Psoas muscle (tissue), 7 donors: ENCODE measurements at regions not wholly inside any gene's neighbourhood (a gene's known extent, or its start where the extent isn't known, plus 50 kb on each side); places are given as distances from the start of the nearest gene placed in this dataset.

ENCODE experiments used
- ATAC-seq, 4 donors: fragments of 200-7000 bp; cut with Tn5 transposase; one replicate each; pipeline ENCODE4 v1.9.1; 2020; ENCODE audit warnings: moderate library complexity in 3 of 4, mild to moderate bottlenecking in 2 of 4
- DNase-seq, 2 donors: peaks; one replicate each; pipeline ENCODE4 v3.0.0-alpha.2; 2020
- H3K27ac ChIP-seq: fragments of 200-600 bp; one replicate; pipeline ENCODE4 v1.8.0; 2022
- H3K27me3 ChIP-seq, 3 donors: fragments of 200-600 bp in 1 of 3; one replicate each; pipeline versions ENCODE4 v1.6.1 to v1.8.0; 2013 to 2022; ENCODE audit warnings: low read length in 2 of 3, mild to moderate bottlenecking in 2 of 3, moderate library complexity in 1 of 3; ENCODE audit not compliant: insufficient read depth in 3 of 3
- H3K36me3 ChIP-seq, 2 donors: fragments of 200-600 bp in 1 of 2; one replicate each; pipeline versions ENCODE4 v1.6.1 to v1.8.0; 2013 to 2022; ENCODE audit warnings: low read depth in 1 of 2, mild to moderate bottlenecking in 1 of 2, moderate library complexity in 1 of 2; ENCODE audit not compliant: insufficient read depth in 1 of 2
- H3K4me1 ChIP-seq: fragments of 200-600 bp; one replicate; pipeline ENCODE4 v1.8.0; 2022
- H3K4me3 ChIP-seq: fragments of 200-600 bp; one replicate; pipeline ENCODE4 v1.8.0; 2022; ENCODE audit warnings: mild to moderate bottlenecking
- H3K9me3 ChIP-seq: fragments of 200-600 bp; one replicate; pipeline ENCODE4 v1.8.0; 2022
- WGBS, 3 donors: extraction: QIAGEN DNeasy Blood & Tissue Kit; methylation state at CpG; one replicate each; pipeline versions ENCODE4 v1.1.6 to v1.1.7; 2013; 5-methylcytosine and 5-hydroxymethylcytosine counted together
- intact Hi-C, 2 donors: fragments of 100-400 bp; cut with DNase I; formaldehyde crosslinking; loops; one replicate each; pipeline versions ENCODE4 v1.11.0 to v1.14.2; 2022
- TF ChIP-seq, protein P1 (sequence below): fragments of 200-600 bp; IDR thresholded peaks from one replicate; pipeline ENCODE4 v1.8.0; 2022; ENCODE audit warnings: antibody characterized with exemption
- donor health status: healthy with polysubstance abuse.
- donor health status: DM: no; HTN: no; CAD: no; lungs with moderate emphysema.
- donor health status: Bipolar disorder and iron deficiency.
- donor health status: healthy.
- donor health status: DM: yes; HTN: yes; CAD: no.
- donor health status: DM: no; HTN: no; CAD: no.
- donor health status: DM: yes; HTN: yes; CAD: no.

DNA sequence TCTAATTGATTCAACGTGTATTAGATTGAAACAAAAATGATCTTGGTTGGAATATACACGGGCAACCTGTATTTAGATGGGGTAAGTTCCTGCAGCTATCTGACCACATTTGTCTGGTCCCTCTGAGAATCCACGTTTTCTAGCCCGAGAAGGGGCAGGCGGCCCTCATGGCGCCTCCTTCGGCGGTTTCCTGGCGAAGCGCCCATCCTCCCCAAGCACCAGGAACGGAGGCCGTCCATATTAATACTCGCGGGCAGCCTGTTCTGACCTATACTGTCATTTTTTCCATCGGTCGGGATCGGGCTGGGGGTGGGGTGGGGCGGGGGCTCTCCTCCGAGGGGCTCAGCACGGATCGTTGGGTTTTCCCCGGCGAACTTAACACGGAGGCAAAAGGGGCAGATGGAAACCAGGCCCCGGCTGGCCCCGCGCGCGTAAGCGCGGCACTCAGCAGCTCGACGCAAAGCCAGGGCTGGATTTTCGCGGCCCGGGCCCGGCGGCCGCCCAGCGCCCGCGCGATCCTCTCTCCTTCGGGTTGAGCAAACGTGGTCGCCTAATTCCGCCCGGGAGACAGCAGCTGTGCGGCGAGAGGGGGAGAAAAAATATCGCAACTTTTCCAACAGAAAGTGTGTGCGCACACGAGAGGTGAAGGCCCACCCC lies 77.2 kb upstream of the BCOR start:
- Histone ChIP-seq H3K36me3 (no peaks in the 10 kb centered on the region), H3K4me3 (peak overlapping the region; percentile 70), H3K9me3 (no peaks in the 10 kb centered on the region), H3K4me1 (peaks cover 10% of the 10 kb centered on the region), H3K27ac (peak overlapping the region; percentile 86), H3K27me3 (peaks cover 0 to 72% (median 0%) of the 10 kb centered on the region in 3 donors)
- WGBS, 3 donors, result 1 to 3% (median 1%) methylated on average over 31 to 53 of the region's 53 CpGs
- intact Hi-C loops, result loop anchor here (5.0 to 10.0 kb wide), 3 partner anchors 87 to 360 kb away; no protein-coding TSS in a partner anchor
- TF ChIP-seq, protein P1, sequence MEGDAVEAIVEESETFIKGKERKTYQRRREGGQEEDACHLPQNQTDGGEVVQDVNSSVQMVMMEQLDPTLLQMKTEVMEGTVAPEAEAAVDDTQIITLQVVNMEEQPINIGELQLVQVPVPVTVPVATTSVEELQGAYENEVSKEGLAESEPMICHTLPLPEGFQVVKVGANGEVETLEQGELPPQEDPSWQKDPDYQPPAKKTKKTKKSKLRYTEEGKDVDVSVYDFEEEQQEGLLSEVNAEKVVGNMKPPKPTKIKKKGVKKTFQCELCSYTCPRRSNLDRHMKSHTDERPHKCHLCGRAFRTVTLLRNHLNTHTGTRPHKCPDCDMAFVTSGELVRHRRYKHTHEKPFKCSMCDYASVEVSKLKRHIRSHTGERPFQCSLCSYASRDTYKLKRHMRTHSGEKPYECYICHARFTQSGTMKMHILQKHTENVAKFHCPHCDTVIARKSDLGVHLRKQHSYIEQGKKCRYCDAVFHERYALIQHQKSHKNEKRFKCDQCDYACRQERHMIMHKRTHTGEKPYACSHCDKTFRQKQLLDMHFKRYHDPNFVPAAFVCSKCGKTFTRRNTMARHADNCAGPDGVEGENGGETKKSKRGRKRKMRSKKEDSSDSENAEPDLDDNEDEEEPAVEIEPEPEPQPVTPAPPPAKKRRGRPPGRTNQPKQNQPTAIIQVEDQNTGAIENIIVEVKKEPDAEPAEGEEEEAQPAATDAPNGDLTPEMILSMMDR, result no peak
- DNase-seq (peak; percentile 56 to 73), ATAC-seq (peak; percentile 39 to 52 (median 46))

DNA sequence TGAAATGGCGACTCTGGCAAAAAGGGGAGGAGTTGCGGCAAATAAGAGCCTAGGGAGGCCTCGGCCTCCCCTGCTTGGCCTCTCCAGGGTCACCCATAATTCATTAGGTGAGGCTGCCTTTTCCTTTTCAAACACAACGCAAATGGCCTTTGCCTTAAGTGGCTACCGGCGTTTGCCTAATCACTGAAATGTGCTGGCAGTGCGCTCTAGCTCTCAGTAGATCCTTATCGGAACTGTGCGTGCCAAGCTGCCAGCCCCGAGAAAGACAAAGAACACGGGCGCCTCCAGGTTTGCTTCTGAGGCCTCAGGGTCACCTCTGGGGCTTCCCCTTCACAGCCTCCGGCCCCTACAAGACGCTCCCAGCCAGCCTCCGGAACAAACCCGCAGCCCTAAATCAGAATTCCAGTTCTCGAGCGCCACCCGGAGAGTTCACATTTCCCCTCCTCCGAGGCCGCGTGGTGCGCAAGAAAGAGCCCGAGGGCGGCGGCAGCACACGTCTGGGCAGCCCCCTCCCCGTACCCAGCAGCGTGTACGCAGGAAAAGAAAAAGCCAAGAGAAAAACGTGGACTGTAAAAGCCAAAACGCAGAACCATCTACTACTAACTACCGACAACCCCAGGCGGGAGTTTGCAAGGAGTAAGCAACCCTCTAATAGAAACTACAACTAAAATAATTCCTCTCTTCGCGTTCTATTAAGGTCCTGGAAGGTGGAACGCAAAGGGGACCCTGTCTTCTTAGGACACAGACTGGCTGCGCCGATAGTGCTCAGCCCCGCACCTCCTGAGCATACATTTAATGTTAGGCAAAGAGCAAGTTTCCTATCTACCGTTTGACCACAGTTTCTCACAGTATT lies 76.5 kb upstream of the BCOR start:
- Histone ChIP-seq H3K36me3 (no peaks in the 10 kb centered on the region), H3K4me3 (peak overlapping the region; percentile 70), H3K27me3 (peaks cover 0 to 76% (median 0%) of the 10 kb centered on the region in 3 donors), H3K4me1 (peaks cover 11% of the 10 kb centered on the region), H3K9me3 (no peaks in the 10 kb centered on the region), H3K27ac (peak overlapping the region; percentile 86)
- DNase-seq (peak; percentile 35 to 56), ATAC-seq (peak in 1 of 4 donors; percentile 8)
- TF ChIP-seq, protein P1, result no peak
- 14 to 39% (median 26%) methylated on average over 35 to 41 of the region's 41 CpGs for WGBS, 3 donors
- intact Hi-C loops, result loop anchor here (5.0 to 10.0 kb wide), 3 partner anchors 88 to 359 kb away; no protein-coding TSS in a partner anchor

DNA sequence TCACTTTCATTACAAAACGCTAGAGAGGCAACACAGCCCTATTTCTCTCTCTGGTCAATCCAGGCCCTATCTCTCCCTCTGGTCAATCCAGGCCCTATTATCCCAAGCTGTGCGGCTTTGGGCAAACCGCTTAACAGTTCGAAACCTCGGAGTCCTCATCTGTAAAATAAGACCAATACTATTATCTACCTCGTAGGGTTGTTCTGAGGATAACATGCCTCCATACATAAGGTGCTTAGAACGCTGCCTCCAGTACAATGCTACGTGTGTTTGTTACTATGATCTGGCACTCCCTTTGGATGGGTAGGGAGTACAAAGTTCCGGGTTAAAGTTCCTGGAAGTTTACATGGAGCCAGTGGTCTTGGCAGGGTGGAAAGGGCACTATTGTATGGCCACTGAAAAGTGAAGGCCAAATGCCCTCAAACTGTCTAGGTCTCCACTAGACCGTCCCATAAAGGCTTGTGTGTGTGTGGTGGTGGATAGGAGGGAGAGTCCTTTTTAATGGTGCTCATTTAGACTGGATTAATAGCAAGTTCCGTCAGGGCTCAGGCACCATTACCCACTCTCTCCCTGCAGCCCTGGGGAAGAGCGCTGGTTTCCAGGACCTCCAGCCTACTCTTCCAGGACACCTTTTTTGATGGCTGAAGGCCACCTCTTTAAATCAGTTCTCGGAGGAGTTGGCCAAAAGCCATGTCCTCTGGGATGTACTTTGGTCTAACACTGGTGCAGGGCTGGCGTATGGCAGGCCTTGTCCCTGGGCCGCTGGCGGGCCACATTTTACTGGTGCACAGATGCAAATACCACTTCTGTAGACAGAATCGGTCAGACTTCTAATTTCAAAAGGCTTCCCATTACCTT lies 75.6 kb upstream of the BCOR start:
- intact Hi-C loops, result loop anchor here (5.0 to 10.0 kb wide), 3 partner anchors 89 to 359 kb away; no protein-coding TSS in a partner anchor
- Histone ChIP-seq H3K4me1 (peaks cover 15% of the 10 kb centered on the region), H3K27ac (peak overlapping the region; percentile 86), H3K9me3 (no peaks in the 10 kb centered on the region), H3K4me3 (peak overlapping the region; percentile 70), H3K27me3 (peaks cover 0 to 83% (median 0%) of the 10 kb centered on the region in 3 donors), H3K36me3 (no peaks in the 10 kb centered on the region)
- ATAC-seq (no peak), DNase-seq (no peak)
- TF ChIP-seq, protein P1, result no peak
- 49 to 78% (median 78%) methylated on average over 17 of the region's 17 CpGs for WGBS, 3 donors

DNA sequence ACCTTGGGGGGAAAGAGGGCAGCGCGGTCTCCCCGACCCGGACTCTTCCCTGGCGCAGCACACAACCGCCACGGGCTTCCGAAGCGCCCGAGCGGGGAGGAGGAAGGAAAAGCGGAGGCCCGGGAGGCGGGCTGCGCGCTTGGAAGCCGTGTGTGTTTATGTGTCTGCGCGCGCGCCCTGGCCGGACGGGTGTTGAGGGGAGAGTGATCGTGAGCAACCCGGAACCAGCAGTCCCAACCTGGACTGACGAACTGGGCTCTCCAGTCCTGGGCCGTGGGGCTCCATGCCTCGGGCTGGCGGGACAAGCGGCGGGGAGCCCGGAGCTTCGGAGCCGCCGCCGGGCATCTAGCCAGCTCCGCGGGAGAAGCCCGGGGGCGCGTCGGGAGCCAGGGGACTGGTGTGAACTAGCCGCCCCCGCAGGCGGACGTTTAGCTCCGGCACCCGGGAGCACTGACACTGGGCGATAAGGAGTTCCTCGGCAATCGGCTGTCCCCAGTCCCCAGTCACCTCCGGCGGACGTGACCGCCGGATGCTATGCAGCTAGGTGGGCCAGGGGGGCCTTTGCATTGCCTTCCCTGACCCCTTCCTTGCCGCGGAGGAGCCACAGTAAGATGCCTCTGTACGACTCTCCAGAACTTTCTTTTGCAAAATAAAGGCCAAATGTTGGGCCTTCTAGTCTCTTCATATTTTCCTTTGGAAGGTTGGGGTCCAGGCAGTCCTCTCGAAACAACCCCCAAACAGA lies 74.8 kb upstream of the BCOR start:
- TF ChIP-seq, protein P1, result no peak
- H3K4me3 ChIP-seq, result peak overlapping the region; percentile 63
- no peaks in the 10 kb centered on the region for H3K9me3 ChIP-seq
- H3K4me1 ChIP-seq, result peaks cover 23% of the 10 kb centered on the region
- WGBS, 3 donors, result 14 to 22% (median 18%) methylated on average over 8 to 60 of the region's 60 CpGs
- H3K36me3 ChIP-seq, result no peaks in the 10 kb centered on the region
- peak overlapping the region; percentile 86 for H3K27ac ChIP-seq
- ATAC-seq (peak; percentile 7 to 35 (median 14)), DNase-seq (peak; percentile 70 to 84)
- peaks cover 0 to 91% (median 0%) of the 10 kb centered on the region in 3 donors for H3K27me3 ChIP-seq
- intact Hi-C loops, result loop anchor here (5.0 to 10.0 kb wide), 3 partner anchors 90 to 358 kb away; no protein-coding TSS in a partner anchor
